ENCODE measurements at regions not wholly inside any gene's neighbourhood (a gene's known extent, or its start where the extent isn't known, plus 50 kb on each side); places are given as distances from the start of the nearest gene placed in this dataset.

- no peak overlapping the region for H2BK12ac ChIP-seq (ENCODE audit: low read depth, low read length)
- H2BK20ac ChIP-seq (ENCODE audit: low read length): no peak overlapping the region
- H4K8ac ChIP-seq (ENCODE audit: extremely low read depth, insufficient read depth, low read length): no peak overlapping the region
- no peak overlapping the region for H3K4me3 ChIP-seq (ENCODE audit: extremely low read depth in 1 of 4, insufficient read depth in 2 of 4, low read depth in 3 of 4, low read length in 4 of 4)
- no peaks in the 10 kb centered on the region for H3K4me1 ChIP-seq (replicated peaks in 1 of 4; ENCODE audit: control insufficient read depth in 3 of 4, insufficient read depth in 4 of 4, low read length in 3 of 4)
- H4K5ac ChIP-seq (ENCODE audit: insufficient read length, low read depth, low read length): no peak overlapping the region
- H3K9me3 ChIP-seq (ENCODE audit: insufficient read depth in 2 of 2, low read depth in 1 of 2, low read length in 1 of 2): no peaks in the 10 kb centered on the region
- H3K14ac ChIP-seq (ENCODE audit: insufficient read length): no peak overlapping the region
- no peak overlapping the region for H2BK5ac ChIP-seq (ENCODE audit: low read depth, low read length)
- WGBS, 2 experiments (ENCODE audit: extremely low coverage in 1 of 2, insufficient coverage in 1 of 2, insufficient read length in 1 of 2, insufficient replicate concordance in 2 of 2, low coverage in 1 of 2, low lambda C conversion rate in 2 of 2, missing lambda C conversion rate in 1 of 2): 87% methylated on average over 4 of the region's 4 CpGs; no CpG with 5 or more reads in 1 of the 2 experiments
- H3K9ac ChIP-seq (replicated peaks in 1 of 4; ENCODE audit: extremely low read depth in 1 of 4, low read depth in 3 of 4, low read length in 3 of 4): no peak overlapping the region
- H3K18ac ChIP-seq (ENCODE audit: extremely low read depth, low read length): no peak overlapping the region
- no peak overlapping the region for H2AK5ac ChIP-seq (ENCODE audit: low read depth, low read length)
- H4K20me1 ChIP-seq (replicated peaks in 1 of 2; ENCODE audit: control insufficient read depth in 1 of 2, insufficient read depth in 2 of 2, low read length in 2 of 2): no peaks in the 10 kb centered on the region
- TF ChIP-seq CTCF (IDR thresholded peaks at IDR 0.05; ENCODE audit: control extremely low read depth in 1 of 3, insufficient read depth in 1 of 3, low read depth in 1 of 3, low read length in 3 of 3): no peak
- no peak for TF ChIP-seq TCF12 (IDR thresholded peaks at IDR 0.05; ENCODE audit: low read depth, low read length)
- no peak for TF ChIP-seq CHD1 (IDR thresholded peaks at IDR 0.05; ENCODE audit: low read depth, low read length)
- TF ChIP-seq RBBP5 (IDR thresholded peaks at IDR 0.05; ENCODE audit: borderline replicate concordance, low read depth, low read length): no peak
- no peak for TF ChIP-seq POLR2A (IDR thresholded peaks at IDR 0.05; ENCODE audit: control extremely low read depth in 1 of 2, low read depth in 2 of 2, low read length in 2 of 2)
- no peak overlapping the region for H2AFZ ChIP-seq (ENCODE audit: low read length)
- no peaks in the 10 kb centered on the region for H3K23me2 ChIP-seq (ENCODE audit: low read depth, low read length)
- ChIA-PET CTCF (ENCODE audit: partially characterized antibody) (no interaction called here), POLR2A (ENCODE audit: partially characterized antibody) (no interaction called here)
- no peak overlapping the region for H2BK120ac ChIP-seq (replicated peaks; ENCODE audit: low read depth, low read length)
- no peak overlapping the region for H3K23ac ChIP-seq (ENCODE audit: insufficient read length)
- H3K27me3 ChIP-seq (replicated peaks in 1 of 4; ENCODE audit: control insufficient read depth in 3 of 4, extremely low read depth in 1 of 4, insufficient read depth in 3 of 4, low read length in 3 of 4): no peaks in the 10 kb centered on the region
- H3K27ac ChIP-seq (ENCODE audit: low read depth, low read length): no peak overlapping the region
- no peaks in the 10 kb centered on the region for H3K79me2 ChIP-seq (ENCODE audit: control insufficient read depth in 1 of 2, insufficient read depth in 2 of 2, low read length in 2 of 2)
- DNase-seq (ENCODE audit: low read depth in 1 of 2, low spot score in 2 of 2) (no peak), FAIRE-seq (no peak)
- H2BK15ac ChIP-seq (ENCODE audit: low read length): no peak overlapping the region
- no peak overlapping the region for H3K56ac ChIP-seq (replicated peaks; ENCODE audit: insufficient read length, low read depth, low read length)
- no peak overlapping the region for H3K4ac ChIP-seq (replicated peaks; ENCODE audit: insufficient read length, low read depth, low read length)
- no peaks in the 10 kb centered on the region for H3K79me1 ChIP-seq (ENCODE audit: low read depth, low read length)
- no peak overlapping the region for H3K4me2 ChIP-seq (ENCODE audit: insufficient read depth in 1 of 2, low read depth in 2 of 2, low read length in 2 of 2)
- no peak overlapping the region for H4K91ac ChIP-seq (replicated peaks; ENCODE audit: insufficient read length, low read length)
- no peaks in the 10 kb centered on the region for H3K36me3 ChIP-seq (ENCODE audit: control insufficient read depth in 2 of 4, insufficient read depth in 4 of 4, low read length in 3 of 4)
Measured at GRCh38 chr18:68500556-68500955, 214.4 kb downstream of the TMX3 start.
